Kidney epithelial cell (primary cell): ENCODE measurements at regions not wholly inside any gene's neighbourhood (a gene's known extent, or its start where the extent isn't known, plus 50 kb on each side); places are given as distances from the start of the nearest gene placed in this dataset.

Experiments
- DNase-seq: peaks from one replicate; pipeline ENCODE4 v3.0.0-alpha.2; 2010; ENCODE audit warnings: low read depth
- H3K27me3 ChIP-seq: 2 replicates; pipeline ENCODE4 v1.6.0; 2011; ENCODE audit warnings: low read length; ENCODE audit not compliant: control insufficient read depth, insufficient read depth
- H3K36me3 ChIP-seq: 2 replicates; pipeline ENCODE4 v1.5.1; 2011; ENCODE audit warnings: low read length; ENCODE audit not compliant: control insufficient read depth, insufficient read depth
- H3K4me3 ChIP-seq: 2 replicates; pipeline ENCODE4 v1.5.1; 2011; ENCODE audit warnings: low read depth, mild to moderate bottlenecking, control low read depth, low read length
- CTCF ChIP-seq: IDR thresholded peaks from 2 replicates; pipeline ENCODE4 v1.5.1; 2011; ENCODE audit warnings: mild to moderate bottlenecking, moderate library complexity, low read length, control low read depth, inconsistent platforms; ENCODE audit not compliant: insufficient read depth, poor library complexity, severe bottlenecking

- Histone ChIP-seq H3K36me3 (no peaks in the 10 kb centered on the region), H3K27me3 (no peaks in the 10 kb centered on the region), H3K4me3 (no peak overlapping the region)
- no peak for DNase-seq
- TF ChIP-seq CTCF: no peak
Observed at GRCh38 chr1:189351960-189352359, 1125.7 kb downstream of the BRINP3 start.

GRCh38 chr1:189356206-189356605 is 1121.5 kb downstream of the BRINP3 start:
- Histone ChIP-seq H3K36me3 (no peaks in the 10 kb centered on the region), H3K27me3 (no peaks in the 10 kb centered on the region), H3K4me3 (no peak overlapping the region)
- no peak for TF ChIP-seq CTCF
- no peak for DNase-seq

- H3K36me3 ChIP-seq: no peaks in the 10 kb centered on the region
- no peak overlapping the region for H3K4me3 ChIP-seq
- H3K27me3 ChIP-seq: no peaks in the 10 kb centered on the region
- DNase-seq: no peak
- TF ChIP-seq CTCF: no peak
Observed at GRCh38 chr1:189357317-189357716, 1120.3 kb downstream of the BRINP3 start.

GRCh38 chr1:189369612-189370011 is 1108.1 kb downstream of the BRINP3 start:
- Histone ChIP-seq H3K27me3 (no peaks in the 10 kb centered on the region), H3K36me3 (no peaks in the 10 kb centered on the region), H3K4me3 (no peak overlapping the region)
- no peak for DNase-seq
- no peak for TF ChIP-seq CTCF

- H3K27me3 ChIP-seq: no peaks in the 10 kb centered on the region
- no peak for TF ChIP-seq CTCF
- H3K36me3 ChIP-seq: no peaks in the 10 kb centered on the region
- H3K4me3 ChIP-seq: no peak overlapping the region
- no peak for DNase-seq
Observed at GRCh38 chr1:189374816-189375215, 1102.8 kb downstream of the BRINP3 start.

- Histone ChIP-seq H3K4me3 (no peak overlapping the region), H3K36me3 (no peaks in the 10 kb centered on the region), H3K27me3 (no peaks in the 10 kb centered on the region)
- TF ChIP-seq CTCF: no peak
- no peak for DNase-seq
Observed at GRCh38 chr1:189405419-189405818, 1072.2 kb downstream of the BRINP3 start.
